ENCODE measurements at regions not wholly inside any gene's neighbourhood (a gene's known extent, or its start where the extent isn't known, plus 50 kb on each side); places are given as distances from the start of the nearest gene placed in this dataset.
"Not testable (repeated sequence)": the region's sequence is repeated elsewhere in the genome, so short reads cannot be mapped to it uniquely, and the experiment has no call there.

DNA sequence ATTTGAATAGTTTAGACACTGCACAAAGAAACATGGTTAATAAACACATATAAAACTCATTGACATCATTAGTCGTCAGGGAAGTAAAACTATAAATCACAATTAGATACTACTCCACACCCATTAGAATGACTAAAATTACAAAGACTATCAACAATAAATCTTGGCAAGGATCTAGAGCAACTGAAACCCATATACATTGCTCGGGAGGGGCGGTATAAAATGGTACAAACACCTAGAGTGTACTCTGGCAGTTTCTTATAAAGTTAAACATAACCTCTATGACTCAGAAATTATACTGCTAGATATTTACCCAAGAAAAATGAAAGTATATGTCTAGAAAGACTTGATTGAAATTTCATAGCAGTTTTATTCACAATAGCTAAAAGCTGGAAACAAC is 434.2 kb downstream of the RWDD3 start:
- no peak for DNase-seq

DNA sequence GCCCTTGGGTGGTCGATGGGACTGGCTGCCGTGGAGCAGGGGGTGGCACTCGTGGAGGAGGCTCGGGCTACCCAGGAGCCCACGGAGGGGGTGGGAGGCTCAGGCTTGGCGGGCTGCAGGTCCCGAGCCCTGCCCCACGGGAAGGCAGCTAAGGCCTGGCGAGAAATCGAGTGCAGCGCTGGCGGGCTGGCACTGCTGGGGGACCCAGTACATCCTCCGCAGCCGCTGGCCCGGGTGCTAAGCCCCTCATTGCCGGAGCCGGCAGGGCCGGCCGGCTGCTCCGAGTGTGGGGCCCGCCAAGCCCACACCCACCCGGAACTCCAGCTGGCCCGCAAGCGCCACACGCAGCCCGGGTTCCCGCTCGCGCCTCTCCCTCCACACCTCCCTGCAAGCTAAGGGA is 435.6 kb downstream of the RWDD3 start:
- DNase-seq, result not testable (repeated sequence)

DNA sequence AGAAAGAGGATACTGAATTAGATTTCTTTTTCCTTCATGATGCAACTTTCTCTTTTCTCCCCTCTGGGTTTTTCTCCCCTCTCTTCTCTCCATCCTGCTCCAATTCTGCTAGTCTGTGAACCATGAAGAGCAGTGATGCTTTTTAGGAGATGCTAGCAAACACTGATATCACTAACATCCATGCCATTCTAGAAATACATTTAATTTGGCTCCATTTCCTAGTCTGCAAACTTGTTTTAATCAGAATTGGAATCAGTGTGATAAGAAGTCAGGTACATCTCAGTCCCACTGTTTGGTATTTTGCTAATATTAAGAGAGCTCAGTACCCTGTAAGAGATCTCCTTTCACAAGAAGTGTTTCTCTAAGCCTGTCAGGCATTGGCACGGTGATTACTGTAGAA is 437.1 kb downstream of the RWDD3 start:
- no peak for DNase-seq

DNA sequence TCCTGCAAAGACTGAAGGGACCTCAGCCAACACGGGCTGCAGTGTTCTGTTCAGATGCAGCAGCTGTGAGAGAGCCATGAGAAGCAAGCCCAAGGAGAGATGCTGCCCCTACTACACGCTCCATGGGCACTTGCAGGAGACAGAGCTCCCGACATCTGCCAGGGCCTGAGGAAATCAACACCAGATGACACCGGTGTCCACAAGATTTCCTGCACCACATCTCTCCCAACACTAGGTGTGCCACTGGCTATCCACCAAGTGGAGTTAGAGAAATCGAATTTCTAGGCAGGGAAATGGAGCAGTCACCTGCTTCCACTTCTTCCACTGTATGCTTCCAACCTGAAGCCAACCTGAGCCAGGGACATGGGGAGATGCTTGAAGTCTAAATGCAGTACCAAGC is 445.3 kb downstream of the RWDD3 start:
- no peak for DNase-seq

DNA sequence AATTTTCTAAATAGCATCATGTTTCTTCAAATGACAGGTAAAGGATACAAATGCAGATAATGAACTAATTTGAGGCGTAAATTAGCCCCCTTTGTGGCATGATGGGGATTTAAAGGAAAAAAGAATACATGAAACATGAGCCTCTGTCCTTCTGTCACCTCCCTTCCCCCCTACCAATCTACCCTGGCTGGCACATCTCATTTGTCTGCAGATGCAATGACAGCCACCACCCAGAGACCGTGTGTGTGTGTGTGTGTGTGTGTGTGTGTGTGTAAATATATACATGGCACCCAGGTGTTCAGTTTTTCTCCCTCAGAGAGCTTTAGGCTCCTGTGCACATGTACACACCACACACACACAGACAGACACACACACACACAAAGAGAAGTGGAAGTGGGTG is 451.1 kb downstream of the RWDD3 start:
- no peak for DNase-seq

DNA sequence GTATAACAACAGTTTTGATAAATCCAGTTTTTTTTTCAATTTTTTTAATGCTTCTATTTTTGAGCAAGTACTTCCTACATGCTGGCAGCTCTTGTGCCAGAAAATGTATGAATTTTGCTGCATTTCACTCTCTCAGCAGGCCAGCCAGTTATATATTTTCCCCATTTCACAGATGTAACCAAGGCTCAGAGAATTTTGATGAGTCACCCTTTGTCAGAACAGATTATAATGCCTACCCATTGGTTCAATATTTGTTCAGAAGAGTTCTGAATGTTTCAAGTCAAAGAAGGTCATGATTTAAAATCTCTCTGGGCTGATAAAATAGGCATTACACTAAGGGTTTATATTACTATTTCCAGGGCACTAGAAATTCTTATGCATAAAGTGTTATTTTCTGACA is 452.2 kb downstream of the RWDD3 start:
- no peak for DNase-seq

DNA sequence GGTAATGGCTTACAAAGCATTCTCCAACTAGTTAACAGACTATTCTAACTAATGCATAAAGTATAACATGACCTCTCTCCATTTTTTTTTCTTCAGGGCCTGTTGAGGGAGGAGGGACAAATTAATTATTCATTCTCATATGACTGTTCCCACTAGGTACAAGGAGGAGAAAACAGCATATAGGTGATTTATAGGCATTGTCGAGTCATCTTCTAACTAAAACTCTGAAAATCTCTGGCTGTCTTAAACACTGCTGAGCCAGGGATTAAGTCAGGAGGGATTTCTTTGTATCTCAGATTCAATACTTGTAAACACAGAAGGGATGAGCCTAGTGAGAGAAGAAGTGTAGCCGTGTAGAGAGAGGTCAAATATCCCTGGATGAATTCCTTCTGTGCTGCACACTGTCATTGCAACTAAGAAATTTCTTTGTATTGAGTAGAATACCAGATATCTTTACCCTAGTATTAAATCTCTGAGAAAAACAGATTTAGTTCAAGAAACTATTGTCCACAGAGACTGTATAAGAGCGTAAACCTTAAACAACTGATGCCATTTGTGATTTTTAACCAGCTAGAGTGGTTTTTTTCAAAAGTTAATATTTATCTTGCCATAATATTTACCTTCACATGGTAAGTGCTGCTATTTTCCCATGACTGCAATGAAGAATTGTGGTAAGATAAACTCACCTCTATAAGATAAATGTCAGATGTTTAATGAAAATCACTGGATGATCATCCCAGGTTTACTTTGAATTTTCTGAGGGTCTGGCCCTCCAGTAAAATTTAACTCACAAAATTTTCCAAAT is 465.3 kb downstream of the RWDD3 start:
- no peak for DNase-seq

DNA sequence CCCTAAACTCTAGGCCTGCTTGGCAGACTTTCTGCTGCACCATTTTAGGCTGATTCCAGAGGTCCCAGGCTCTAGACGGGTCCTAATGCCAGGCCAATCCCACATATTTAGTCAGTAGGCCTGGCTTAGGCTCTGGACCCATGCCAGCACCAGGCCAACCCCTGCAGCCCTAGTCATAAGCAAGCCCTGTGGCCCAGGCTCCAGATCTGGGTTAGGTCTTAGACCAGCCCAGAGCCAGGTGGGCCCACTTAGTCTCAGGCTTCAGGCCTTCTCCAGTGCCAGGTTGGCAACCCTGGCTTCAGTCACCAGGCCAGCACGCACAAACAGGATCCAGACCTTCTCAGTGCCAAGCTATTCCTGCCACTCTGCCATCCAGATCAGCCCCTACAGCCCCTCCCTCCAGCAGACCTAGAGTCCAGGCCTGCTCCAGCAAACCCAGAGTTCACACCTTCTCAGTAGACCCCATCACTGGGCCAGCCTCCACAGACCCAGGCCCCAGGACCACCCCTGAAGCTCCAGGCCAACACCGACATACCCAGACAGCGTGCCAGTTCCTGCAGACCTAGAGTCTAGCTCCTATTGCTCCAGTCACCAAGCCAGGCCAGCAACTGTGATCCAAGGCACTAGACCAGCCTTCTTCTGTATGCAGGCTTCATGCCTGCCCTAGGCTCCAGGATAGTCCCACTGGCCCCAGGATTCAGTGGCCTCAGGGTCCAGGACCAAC is 467.6 kb downstream of the RWDD3 start:
- DNase-seq, result no peak

DNA sequence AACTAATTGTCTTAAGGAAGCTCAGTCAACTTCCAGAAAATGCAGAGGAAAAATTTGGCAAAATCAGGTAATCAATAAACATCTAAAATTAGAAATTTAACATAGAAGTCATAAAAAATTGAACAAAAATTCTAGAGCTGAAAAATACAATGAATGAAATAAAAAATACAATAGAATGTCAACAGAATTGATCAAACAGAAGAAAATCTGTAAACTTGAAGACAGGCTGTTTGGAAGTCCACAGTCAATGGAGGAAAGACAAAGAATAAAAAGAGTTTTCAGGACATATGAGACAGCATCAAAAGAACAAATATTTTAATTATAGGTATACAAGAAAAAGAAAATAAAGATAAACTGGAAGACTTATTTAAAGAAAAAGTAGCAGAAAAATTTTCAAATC is 469.0 kb downstream of the RWDD3 start:
- no peak for DNase-seq

DNA sequence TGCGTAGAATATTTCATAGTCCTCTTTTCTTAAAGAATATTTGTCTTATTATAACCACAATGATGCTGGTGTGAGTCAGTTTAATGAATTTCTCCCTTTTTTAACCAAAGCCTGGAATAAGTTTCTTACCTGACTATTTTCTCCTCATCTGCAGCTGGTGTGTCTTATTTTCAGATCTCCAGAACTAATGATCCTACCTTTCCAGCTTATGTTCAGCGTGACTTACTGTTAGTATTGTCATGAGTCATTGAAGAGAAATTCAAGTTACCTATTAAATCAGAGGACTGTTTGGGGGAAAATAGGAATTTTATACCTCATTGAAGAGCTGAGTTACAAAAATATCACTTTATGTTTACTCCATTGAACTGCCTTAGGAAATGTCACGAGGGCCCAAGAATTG is 482.1 kb downstream of the RWDD3 start:
- DNase-seq, result no peak

DNA sequence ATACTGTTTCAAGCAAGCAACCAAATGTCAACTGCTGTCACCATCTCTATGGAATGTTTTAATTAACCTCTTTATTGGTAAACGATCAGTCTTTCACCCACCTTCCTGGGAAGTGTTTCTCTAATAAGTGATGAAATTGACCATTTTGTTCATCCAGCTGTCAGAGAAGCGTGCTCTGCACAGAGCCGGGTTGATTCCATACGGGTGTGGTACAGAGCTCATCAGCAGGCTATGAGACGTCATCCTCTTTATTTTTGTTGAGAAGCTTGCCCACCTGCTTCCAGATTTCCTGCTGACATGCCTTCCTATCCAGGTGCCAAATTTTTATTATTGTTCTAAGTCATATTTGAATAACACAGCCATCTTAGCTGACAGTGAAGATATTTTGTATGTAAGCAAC is 482.5 kb downstream of the RWDD3 start:
- no peak for DNase-seq

DNA sequence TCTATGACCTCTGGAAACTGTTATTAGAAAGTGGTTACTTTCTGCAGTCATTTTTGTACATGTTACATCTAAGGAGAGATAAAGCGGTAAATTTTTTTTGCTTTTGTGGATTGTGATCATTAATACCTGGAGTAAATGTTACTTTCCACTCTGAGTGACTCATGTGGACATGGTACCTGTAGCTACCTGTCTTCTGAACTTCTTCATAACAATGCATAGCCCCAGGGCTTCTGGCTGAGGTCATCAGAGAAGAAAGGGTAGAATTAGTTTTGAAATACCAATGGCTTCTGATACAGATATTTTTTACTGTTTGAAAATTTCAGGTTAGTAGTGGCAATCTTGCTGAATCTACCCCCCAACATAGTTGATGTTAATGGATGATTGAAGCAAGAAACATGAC is 489.3 kb downstream of the RWDD3 start:
- no peak for DNase-seq

DNA sequence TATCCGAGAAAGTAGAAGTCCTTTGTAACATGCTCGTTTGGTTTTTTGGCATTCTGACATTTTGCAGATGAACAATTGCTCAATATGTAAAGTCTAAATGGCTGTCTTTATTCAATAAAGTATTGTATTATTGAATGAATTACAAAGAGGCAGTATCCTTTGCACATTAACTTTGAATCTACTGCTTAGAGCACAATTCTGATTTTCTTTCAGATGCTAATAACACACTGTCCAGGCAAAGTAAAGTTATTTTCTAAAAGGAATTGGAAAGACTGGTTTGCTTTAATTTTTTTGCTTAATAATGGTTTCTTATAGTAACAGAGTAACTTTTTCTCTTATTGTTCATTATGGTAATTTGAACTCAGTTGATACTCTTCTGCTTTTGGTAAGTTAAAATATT is 494.8 kb downstream of the RWDD3 start:
- no peak for DNase-seq

DNA sequence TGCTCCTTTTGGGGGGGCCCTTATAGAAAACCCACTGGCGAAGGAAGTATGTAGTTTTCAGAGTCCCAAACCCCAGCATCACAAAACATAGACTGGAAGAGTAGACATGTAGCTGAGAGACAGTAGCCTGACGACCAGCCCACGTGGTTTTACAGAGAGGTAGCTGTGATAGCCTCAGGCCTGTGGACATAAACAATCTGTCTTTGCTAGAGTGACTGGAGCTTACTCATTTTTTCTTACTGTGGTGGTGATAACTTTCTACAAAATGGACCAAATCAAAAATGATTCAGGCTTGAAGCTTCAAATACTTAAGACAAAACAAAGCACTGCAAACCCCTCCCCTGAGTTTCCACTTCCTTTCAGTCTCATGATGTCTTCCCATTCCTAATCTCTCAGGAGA is 497.0 kb downstream of the RWDD3 start:
- no peak for DNase-seq

DNA sequence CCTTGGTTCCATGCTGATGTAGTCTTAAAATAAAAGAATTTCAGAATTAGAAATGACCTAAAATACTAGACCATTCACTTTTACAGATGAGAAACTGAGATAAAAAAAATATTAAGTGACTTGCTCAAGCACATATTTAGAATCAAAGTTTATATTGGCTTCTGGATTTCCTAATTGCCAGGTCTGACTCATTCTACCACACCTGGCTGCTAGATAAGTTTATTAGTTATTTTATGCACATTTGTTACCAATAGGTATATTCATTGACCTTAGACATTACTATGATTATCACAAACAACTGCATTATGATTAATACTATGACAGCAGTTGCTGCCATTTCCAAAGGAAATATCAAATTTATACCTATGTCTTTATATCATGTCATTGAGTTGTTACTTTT is 497.5 kb downstream of the RWDD3 start:
- DNase-seq, result no peak

DNA sequence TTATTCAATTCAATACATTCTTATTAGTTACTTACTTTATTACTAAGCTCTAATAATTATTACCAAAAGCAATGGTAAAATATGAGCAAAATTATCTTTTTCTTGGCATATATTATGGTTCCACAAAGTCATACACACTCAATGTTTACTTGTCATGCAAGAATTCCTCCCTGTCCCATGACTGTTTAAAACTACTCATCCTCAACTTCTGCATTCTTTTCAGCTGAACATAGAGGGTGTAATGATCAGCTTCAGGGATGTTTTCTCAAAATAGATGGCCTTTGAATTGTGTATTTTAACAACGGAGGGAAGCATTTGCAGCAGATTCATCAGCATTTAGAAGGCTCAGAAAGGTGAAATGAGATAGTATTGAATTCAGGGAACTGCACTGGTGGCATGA is 499.0 kb downstream of the RWDD3 start:
- no peak for DNase-seq

DNA sequence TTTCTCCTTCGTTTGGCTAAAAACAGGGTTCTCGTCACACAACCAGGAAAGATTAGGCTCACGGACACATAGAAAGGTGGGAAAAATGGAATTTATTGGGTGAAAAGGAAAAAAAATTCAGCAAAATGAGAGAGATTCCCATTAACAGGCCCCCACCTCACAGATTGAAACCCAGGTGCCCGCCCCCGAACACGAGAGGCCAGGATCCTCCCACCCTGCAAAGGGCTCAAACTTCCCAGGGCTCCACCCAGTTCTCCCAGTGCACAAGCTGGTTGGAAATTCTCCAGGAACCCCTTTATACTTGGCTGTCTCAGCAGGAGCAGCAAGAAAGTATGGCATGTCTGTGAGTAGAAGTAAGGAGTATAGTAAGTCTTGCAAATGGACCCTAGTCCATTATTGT is 499.7 kb downstream of the RWDD3 start:
- no peak for DNase-seq

DNA sequence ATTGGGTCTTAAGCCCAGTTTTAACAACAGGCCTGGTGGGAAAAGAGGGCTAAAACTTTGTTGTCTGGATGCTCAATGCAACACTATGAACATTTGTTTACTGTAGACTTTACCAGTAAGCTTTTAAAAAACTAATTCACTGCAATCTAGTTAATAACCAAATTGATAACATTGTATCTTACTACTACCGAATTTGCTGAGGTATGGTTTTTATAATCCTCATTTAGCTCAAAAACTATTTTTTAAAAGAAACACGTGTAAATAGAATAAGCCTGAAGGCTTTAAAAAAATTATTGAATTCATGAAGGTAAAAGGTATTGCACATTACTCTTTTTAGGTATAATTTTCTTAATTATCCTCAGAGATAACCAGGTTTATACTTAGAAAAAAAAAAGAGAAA is 500.6 kb downstream of the RWDD3 start:
- no peak for DNase-seq

DNA sequence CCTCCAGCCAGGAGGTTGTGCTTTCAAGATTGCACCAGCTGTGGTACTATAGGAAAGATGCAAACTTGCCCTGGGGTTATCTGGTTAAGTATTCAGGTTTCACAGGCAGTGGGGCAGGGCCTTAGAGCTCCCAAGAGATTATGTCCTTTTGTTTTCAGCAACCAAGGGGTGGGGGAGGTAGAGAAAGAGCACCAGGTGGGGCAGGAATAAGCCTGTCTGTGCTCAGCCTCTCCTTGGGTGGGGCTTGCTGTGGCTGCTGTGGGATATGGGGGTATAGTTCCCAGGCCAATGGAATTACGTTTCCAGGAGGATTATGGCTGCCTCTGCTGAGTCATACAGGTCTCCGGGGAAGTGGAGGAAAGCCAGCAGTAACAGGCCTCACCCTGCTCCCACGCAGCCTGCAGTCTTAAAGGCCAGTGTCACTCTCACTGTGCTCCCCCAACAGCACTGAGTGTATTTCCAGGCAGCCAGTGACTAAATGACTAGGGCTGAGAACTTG is 508.6 kb downstream of the RWDD3 start:
- no peak for DNase-seq

DNA sequence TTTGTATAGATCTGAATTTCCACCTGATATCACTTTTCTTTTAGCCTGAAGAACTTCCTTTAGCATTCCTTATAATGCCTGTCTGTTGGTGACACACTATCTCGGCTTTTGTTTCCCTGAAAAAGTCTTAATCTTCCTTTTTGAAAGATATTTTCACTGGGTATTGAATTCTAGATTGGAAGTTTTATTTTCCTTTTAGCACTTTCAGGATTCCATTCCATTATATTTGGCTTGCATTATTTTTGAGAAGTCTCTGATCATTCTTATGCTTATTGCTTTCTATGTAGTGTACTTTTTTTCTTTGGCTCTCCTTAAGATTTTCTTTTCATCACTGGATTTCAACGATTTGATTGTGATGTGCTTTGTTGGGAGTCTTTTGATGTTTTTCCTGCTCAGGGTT is 510.7 kb downstream of the RWDD3 start:
- DNase-seq, result no peak

DNA sequence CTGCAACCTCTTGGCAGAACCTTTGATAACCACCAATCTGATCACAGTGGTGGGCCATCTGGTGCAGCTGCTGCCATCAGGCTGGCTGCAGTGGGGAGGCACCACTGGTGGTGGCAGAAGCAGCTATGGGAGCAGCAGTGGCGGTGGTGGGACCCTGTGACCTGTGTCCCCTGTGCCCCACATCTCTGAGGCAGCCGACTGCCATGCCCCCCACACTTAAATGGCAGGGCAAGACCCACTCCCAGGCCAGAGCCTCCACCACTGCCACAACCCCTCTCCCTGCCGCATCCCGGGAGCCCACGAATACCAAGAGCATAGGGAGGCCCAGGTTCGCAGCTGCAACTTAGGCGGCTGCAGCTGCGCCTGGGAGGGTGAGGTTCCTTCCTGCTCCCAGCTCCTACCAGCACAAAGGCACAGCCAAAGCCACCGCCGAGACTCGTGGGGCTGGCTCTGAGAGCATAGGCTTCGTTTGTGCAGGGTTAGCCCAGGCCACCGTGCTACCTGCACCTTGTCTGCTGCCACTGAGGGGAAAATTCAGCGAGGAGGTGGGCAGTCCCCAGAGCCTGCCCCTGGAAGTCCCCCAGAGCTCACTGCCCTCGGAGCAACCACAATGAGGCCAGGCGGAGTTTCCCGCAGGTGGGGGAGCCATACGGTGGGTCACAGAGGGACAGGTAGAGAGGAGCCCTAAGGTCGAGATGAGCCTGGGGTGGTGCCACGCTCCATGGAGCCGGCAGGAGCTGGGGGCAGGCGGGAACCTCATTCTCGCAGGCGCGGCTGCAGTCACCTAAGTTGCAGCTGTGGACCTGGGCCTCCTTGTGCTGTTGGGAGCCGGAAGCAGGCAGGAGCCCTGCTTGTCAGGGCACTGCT is 518.7 kb downstream of the RWDD3 start:
- no peak for DNase-seq

DNA sequence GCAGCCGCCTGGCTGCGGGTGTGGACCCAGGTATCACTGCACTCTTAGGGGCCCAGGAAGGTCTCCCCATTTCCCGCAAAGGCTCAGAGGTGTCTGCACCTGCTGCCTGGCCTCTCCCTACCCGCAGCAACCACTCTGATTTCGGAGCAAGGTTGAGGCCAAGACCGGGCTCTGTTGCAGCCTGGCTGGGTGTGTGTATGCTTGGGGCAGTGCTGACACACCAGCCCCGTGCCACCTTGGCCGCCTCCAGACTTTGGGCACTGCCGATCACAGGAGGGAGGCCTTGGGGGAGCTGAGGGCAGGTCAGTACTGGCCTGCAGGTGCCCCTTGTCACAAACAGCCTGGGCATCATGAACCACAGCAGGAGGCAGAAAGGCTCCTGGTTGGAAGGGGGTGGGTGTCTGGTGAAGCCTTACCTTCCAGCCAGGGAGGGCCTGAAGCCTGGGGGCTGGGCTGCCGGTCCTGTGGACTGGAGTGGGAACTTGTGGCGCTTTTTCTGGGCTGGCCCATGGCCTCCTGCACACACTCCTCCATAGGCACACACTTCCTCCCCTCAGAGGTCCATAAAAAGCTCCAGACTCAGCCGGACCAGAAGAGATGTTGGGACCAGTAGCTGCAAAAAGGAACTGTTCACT is 519.5 kb downstream of the RWDD3 start:
- no peak for DNase-seq
